Activated T-cell treated with anti-CD3 and anti-CD28 coated beads for 24 hours (primary cell): ENCODE measurements at regions not wholly inside any gene's neighbourhood (a gene's known extent, or its start where the extent isn't known, plus 50 kb on each side); places are given as distances from the start of the nearest gene placed in this dataset.

Experiments
- DNase-seq: peaks from one replicate; pipeline ENCODE4 v3.0.0-alpha.2; 2020; ENCODE audit warnings: low read depth

GRCh38 chr20:40540166-40540565, 148.9 kb downstream of the MAFB start:
- DNase-seq: no peak

- DNase-seq: no peak
Measured at GRCh38 chr20:40538131-40538530, 150.9 kb downstream of the MAFB start.

DNA sequence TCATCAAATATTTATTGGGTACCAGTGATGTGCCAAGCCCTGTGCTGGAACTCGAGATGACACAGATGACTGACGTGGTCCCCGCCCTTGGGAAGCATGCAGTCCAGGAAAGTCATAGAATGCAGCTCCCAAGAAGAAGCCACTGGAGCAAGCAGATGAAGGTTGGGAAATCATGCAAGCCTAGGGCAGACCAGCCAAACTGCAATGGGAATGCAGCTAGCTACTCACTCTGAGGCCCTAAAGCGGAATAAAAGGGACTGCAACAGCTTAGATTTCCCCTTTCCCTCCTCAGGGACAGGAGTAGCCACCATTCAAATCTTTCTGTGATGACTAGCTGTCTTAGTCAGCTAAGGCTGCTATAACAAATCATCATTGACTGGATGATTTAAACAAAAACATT, 152.2 kb downstream of the MAFB start:
- no peak for DNase-seq

DNA sequence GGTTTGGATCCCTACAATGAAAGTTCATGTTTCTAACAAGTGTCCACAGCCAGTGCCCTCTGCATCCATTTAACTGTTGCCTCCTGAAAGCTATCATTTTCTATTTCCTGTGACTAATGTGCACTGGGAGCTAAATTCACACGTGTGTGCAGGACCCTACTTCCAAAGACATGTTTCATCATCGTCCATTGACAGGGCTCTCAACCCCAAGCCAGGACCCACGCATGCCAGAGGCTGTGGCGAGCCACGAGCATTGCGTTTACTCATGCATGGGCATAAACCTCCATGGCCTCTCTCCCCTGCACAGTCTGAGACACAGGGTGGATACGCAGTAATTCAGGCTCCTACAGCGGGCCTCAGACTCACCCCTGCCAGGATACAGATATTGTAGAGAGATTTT, 153.2 kb downstream of the MAFB start:
- no peak for DNase-seq

DNA sequence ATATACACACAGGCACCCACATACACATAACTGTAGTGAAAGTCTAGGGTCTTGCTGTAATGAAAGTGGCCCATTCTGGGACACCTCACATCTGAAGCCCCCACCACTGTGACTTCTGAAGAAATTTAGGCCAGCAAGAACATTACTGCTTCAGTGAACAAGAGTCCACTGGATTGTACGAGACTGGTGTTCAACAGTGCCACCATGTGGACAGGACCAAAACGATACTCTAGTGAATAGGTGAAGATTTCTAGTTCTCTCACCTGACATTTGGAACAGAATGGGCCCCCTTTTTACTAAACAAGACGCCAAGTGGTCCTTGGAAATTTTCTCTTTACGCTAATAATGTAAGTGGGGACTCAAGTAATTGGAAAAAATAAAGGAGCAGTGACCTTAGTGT, 156.9 kb downstream of the MAFB start:
- DNase-seq: no peak

GRCh38 chr20:40525351-40525750, 163.7 kb downstream of the MAFB start:
- no peak for DNase-seq

GRCh38 chr20:40524071-40524470, 165.0 kb downstream of the MAFB start:
- no peak for DNase-seq

DNA sequence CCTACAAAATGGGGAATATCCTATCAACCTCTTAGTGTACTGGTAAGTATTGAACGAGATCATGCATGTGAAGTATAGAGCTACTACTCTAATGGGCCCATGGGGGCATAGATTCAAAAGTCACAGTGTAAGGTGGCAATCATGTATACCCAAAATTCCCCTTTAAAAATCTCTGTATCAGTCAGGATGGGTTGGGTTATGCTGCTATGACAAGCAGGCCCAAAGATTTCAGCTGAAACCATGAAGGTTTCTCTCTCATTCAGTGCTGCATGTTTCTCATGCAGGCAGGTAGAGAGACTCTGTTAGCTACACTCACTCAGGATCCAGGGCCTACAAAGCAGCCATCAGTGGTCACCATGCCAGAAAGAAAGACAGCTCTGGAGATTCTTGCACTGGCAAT, 166.6 kb downstream of the MAFB start:
- DNase-seq: no peak

- DNase-seq: no peak
Measured at GRCh38 chr20:40521962-40522361, 167.1 kb downstream of the MAFB start.

DNA sequence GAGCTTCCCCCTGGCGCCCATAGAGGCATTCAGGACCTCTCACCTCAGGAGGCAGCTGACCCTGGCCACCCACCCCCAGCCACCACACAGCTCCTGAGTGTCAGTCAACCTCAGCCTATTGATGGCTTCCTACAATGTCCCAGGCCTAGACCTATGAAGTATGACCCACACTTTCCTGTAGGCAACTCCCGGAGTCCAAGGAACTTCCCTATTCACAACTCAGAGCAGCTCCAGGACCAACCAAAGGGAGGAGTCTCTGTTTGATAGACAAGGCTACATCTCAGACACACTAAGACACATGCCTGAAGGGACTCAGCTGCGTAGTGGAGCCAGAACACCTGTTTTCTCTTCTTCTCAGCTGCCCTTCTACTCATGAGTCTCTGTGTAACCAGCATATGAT, 169.1 kb downstream of the MAFB start:
- no peak for DNase-seq

- DNase-seq: no peak
Measured at GRCh38 chr20:40512994-40513393, 176.0 kb downstream of the MAFB start.

GRCh38 chr20:40512591-40512990, 176.4 kb downstream of the MAFB start:
- DNase-seq: no peak

GRCh38 chr20:40511478-40511877, 177.6 kb downstream of the MAFB start:
- DNase-seq: no peak

DNA sequence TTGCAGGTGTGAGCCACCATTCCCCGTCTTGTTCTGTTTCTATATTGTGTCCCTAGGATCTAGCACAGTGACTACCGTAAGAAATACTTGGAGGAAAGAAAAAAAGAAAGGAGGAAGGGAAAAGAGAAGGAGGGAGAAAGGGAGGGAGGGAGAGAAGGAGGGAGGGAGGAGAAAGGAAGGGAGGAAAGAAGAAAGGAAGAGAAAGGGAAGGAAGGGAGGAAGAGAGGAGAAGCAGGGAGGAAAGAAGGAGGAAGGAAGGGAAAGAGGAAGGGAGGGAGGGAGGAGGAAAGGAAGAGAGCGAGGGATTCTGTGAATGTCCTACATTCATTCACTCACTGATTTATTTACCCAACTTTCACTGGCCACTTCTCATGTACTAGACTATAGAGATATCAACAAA, 178.4 kb downstream of the MAFB start:
- no peak for DNase-seq

GRCh38 chr20:40508821-40509220, 180.2 kb downstream of the MAFB start:
- no peak for DNase-seq

DNA sequence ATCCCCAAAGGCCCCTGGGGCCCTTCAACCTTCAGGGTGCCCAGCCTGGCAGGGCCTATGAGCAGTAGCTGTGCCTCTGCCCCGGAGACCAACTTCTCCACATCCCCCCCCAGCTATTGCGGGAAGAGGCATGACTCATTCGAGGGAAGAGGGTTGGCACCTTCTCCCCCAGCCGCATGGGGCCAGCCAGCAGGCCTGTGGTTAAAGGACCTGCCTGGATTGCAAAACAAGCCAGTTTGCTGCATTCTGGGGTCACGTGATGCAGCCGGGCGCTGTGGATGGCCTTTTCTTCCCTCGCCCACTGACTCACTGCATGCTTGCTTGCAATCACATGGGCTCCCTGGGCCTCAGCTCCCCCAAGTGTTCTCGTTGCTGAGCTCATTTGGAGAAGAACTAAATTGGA, 182.5 kb downstream of the MAFB start:
- DNase-seq: no peak

GRCh38 chr20:40503119-40503518, 185.9 kb downstream of the MAFB start:
- DNase-seq: no peak

DNA sequence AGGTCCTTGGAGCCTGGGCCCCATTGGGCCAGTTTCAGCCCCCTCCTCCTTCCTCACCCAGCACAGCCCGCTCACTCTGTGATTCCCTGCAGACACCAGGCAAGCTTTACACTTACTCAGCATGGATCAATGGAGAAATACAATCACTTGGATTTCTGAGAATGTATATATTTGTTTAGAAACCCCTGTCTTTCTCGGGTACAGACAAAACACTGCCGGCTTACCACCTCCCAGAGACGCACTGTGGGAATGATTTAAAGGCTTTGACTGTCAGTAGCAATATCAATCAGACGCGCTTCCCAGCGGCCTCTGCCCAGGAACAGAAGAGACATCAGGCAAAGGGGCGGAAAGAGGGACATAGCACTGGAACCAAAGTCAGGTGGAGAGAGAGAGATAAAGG, 186.5 kb downstream of the MAFB start:
- no peak for DNase-seq

GRCh38 chr20:40499391-40499790, 189.6 kb downstream of the MAFB start:
- DNase-seq: no peak

GRCh38 chr20:40497899-40498691, 190.9 kb downstream of the MAFB start:
- DNase-seq: no peak

- no peak for DNase-seq
Measured at GRCh38 chr20:40495956-40496355, 193.1 kb downstream of the MAFB start.

GRCh38 chr20:40494248-40494647, 194.8 kb downstream of the MAFB start:
- DNase-seq: no peak

DNA sequence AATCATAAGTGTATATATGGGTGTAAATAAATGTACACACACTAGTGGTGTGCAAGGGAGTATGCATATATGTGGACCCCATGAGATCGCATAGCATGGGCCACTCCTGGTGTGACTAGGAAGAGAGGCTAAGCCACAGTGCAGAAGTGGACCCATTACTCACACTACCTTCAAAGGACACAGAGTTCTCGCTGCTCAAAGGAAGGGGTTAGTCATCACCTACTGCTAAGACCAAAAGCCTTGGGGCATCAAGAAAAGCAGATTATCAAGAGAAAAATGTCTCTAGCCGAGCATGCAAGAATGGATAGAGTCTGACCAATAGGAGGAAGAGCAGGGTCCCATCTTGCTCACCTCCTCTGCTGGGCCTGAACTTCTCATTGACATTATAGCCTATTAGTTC, 195.5 kb downstream of the MAFB start:
- DNase-seq: no peak

- no peak for DNase-seq
Measured at GRCh38 chr20:40493071-40493470, 196.0 kb downstream of the MAFB start.
